ENCODE measurements at regions not wholly inside any gene's neighbourhood (a gene's known extent, or its start where the extent isn't known, plus 50 kb on each side); places are given as distances from the start of the nearest gene placed in this dataset.

GRCh38 chr10:10794046-10794445 lies 223.6 kb upstream of the CELF2 start:
- no peak for DNase-seq

- DNase-seq, result no peak
Measured at GRCh38 chr10:10794791-10795191, 222.9 kb upstream of the CELF2 start.

GRCh38 chr10:10796061-10796773 lies 221.5 kb upstream of the CELF2 start:
- DNase-seq, result no peak

DNA sequence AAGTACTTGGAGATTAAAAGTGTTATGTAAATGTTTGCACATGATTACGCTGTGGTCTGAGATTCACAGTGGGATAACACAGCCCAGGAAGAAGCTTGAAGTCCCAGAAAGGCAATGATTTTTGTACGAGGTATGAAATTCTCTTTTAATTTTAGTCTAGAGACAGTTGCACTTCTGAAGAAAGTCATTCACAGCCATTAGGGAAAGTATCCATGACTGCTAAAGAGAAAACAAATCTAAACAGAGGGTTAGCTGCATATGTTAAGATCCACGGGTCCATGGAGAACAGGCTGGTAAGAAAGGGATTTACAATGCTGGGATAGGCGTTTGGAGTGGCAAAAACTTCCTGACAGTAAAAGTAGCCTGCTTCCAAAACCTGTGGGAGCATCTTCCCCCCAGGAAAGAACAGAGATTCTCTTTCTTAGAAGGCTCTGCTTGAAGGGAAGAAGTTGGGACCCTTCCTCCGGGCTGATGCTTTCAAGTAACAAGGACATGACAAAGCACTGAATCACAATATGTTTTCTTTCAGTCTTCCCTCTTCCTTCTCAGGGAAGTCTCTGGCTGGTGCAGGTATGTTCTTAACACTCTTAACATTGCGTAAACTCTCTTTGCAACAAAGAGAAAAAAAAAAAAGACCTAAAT lies 220.8 kb upstream of the CELF2 start:
- no peak for DNase-seq

DNA sequence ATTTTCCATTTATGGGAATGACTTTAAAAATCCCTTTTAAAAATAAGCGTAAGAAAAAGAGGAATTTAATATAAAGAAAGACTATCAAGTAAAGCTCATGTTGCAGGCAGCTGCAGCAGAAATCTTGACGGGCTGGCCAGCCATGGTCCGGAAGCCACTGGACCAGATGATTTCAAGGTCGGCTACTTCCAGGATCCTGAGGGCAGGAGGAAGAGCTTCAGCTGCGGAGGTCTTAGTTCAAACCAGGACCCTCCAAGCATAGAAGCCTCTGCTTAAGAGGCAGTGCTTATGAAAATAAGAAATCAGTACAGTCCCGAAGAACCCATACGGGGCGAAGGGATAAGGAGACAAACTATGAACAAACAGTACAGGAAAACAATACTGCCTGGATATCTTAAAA lies 220.2 kb upstream of the CELF2 start:
- DNase-seq, result no peak

- no peak for DNase-seq
Measured at GRCh38 chr10:10798102-10798863, 219.4 kb upstream of the CELF2 start.

GRCh38 chr10:10798864-10799192 lies 218.8 kb upstream of the CELF2 start:
- no peak for DNase-seq

GRCh38 chr10:10800961-10801360 lies 216.7 kb upstream of the CELF2 start:
- DNase-seq, result no peak

GRCh38 chr10:10803278-10803677 lies 214.4 kb upstream of the CELF2 start:
- no peak for DNase-seq

DNA sequence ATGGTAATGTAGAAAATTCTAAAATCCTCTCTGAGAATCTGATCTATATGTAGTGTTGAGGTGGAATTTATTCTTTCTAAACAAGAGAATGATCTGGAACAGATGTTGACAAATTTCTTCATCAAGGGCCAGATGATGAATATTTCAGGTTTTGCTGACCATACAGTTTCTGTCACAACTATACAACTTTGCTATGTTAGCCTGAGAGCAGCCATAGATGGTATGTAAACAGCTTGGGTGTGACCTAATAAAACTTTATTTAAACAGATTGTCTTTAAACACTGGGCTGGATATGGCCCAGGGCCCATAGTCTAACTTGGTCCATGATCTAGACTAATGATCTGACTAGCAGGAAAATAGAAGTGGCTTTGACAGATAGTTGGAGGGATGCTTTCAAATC lies 213.6 kb upstream of the CELF2 start:
- DNase-seq, result no peak

DNA sequence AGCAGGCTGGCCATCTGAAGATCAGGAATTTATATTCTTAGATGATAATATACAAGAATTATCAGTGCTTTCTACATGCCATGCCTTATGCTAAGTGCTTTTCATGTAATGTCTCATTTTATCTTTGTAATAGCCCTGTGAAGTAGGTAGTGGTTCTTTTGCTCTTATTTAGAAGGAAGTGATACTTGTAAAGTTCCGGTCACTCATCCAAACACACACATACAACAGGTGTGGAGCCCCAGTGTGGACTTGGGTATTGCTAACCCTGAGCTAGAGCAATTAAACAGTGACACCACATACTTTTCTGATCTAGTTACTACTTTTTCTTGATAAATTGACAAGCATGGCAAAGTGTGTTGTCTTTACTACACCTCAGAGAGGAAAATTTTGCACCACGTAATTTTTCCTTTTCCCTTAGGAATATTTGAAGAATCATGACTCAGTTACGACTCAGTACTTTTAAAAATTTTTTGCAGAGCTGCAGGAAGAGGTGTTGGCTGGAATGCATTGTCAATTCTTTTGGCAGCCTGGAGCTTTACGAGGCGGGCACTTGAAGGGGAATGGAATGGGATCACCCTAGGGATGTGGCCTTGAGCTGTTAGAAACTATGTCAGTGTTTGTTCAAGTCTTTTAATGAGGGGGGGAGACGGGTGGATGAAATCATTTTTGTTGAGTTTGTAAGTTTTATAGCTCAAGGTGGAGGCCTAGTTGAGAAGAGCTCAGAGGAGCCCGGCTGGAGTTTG lies 212.5 kb upstream of the CELF2 start:
- no peak for DNase-seq

DNA sequence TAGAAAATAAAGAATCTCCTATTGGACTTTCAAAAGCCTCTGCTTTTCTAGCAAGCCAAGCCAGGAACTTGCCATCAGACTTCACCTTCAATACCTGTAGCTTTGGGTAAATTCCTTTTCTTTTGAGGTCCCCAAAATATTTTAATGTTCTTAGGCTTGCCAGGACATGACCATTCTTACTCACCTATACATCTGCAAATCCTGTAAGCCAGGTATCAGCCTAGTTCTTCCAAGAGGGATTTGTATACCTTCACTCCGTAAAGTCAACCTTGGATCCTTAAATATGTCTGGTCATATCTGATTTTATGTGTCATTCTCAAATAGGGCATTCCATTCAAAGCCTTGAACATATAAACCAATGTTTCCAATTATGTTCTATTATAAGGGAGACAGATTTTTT lies 210.6 kb upstream of the CELF2 start:
- no peak for DNase-seq

- DNase-seq, result no peak
Measured at GRCh38 chr10:10811562-10811961, 206.1 kb upstream of the CELF2 start.

GRCh38 chr10:10813656-10814055 lies 204.0 kb upstream of the CELF2 start:
- no peak for DNase-seq

DNA sequence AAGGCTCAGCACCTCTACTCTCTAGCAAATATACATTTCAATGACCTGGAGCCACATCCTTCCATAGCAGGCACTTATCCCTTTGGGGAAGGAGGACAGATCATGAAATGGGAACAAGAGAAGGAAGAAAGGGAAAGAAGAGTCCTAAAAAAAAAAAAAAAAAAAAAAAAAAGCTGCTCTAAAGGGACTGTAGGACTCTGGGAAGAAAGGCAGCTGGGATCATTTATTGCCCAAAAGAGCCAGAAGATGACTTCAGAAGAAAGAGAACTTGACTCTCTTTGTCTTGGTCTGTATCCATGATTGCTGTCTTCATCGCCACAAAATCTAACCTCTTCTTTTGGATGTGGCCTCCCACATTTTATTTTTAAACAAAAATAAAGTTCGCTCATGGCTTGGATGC lies 203.6 kb upstream of the CELF2 start:
- no peak for DNase-seq

- no peak for DNase-seq
Measured at GRCh38 chr10:10816447-10816846, 201.2 kb upstream of the CELF2 start.

- no peak for DNase-seq
Measured at GRCh38 chr10:10817609-10818008, 200.1 kb upstream of the CELF2 start.

GRCh38 chr10:10818082-10818481 lies 199.6 kb upstream of the CELF2 start:
- DNase-seq, result no peak

GRCh38 chr10:10819206-10819856 lies 198.3 kb upstream of the CELF2 start:
- no peak for DNase-seq

- DNase-seq, result no peak
Measured at GRCh38 chr10:10821926-10822325, 195.7 kb upstream of the CELF2 start.

GRCh38 chr10:10824591-10825148 lies 193.0 kb upstream of the CELF2 start:
- no peak for DNase-seq

DNA sequence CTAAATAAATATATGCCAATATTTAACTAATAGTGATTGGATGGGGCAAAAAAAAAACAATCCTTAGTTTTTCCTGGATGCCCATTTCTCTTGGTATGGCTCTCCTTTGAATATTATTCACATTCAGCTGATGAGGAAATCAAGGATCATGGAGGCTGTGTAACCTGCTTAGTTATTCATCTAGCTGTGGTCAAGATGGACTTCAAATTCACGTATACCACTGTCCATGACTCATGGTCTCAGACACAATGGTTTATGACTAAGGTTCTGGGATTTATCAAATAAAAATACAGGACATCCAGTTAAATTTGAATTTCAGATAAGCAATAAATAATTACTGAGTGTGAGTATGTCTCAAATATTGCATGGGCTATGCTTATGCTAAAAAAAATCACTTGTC lies 191.5 kb upstream of the CELF2 start:
- no peak for DNase-seq

DNA sequence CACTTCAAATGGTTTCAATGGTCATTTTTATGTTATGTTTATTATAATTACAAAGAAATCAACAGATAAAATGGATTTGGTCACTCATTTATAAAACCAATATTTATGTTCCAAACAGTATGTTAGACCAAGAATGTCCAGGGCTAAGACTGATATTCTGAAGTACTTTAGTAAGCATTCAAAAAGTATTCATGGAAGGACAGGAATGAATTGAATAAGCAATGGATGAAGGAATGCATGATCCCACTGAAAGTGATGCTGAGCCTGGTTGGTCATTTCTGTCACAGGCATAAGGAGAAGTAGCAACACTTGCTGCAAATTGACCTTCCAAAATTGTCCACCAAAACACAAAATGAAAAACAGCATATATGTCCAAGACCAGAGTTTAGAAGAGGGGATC lies 189.0 kb upstream of the CELF2 start:
- DNase-seq, result no peak

Measured in CD4-positive, alpha-beta T cell treated with Interleukin-12 subunit alpha and Interleukin-12 subunit beta, for 1 hour (primary cell).